Trophoblast cell (in vitro differentiated cells and primary cell): ENCODE measurements at regions not wholly inside any gene's neighbourhood (a gene's known extent, or its start where the extent isn't known, plus 50 kb on each side); places are given as distances from the start of the nearest gene placed in this dataset.

Source experiments
- DNase-seq, 2 donors: peaks; one replicate each; pipeline ENCODE4 v3.0.0-alpha.2; 2016
- H2AFZ ChIP-seq: 2 replicates; pipeline ENCODE4 v1.6.1; 2013; ENCODE audit warnings: low read length, moderate library complexity, mild to moderate bottlenecking; ENCODE audit not compliant: insufficient read depth, poor library complexity
- H2AK5ac ChIP-seq: 2 replicates; pipeline ENCODE4 v1.6.1; 2013; ENCODE audit warnings: mild to moderate bottlenecking, low read length
- H2BK120ac ChIP-seq: 2 replicates; pipeline ENCODE4 v1.6.1; 2013; ENCODE audit warnings: low read length, mild to moderate bottlenecking, moderate library complexity; ENCODE audit not compliant: insufficient read depth, poor library complexity
- H2BK12ac ChIP-seq: 2 replicates; pipeline ENCODE4 v1.6.1; 2013; ENCODE audit warnings: mild to moderate bottlenecking, low read length, moderate library complexity
- H2BK5ac ChIP-seq: 2 replicates; pipeline ENCODE4 v1.6.1; 2013; ENCODE audit warnings: low read length, low read depth, moderate library complexity, mild to moderate bottlenecking; ENCODE audit not compliant: poor library complexity
- H3K14ac ChIP-seq: 2 replicates; pipeline ENCODE4 v1.6.1; 2013; ENCODE audit warnings: mild to moderate bottlenecking, low read length
- H3K18ac ChIP-seq: 2 replicates; pipeline ENCODE4 v1.6.1; 2013; ENCODE audit warnings: mild to moderate bottlenecking, low read length
- H3K23ac ChIP-seq: 2 replicates; pipeline ENCODE4 v1.6.1; 2013; ENCODE audit warnings: low read length
- H3K27ac ChIP-seq: 2 replicates; pipeline ENCODE4 v1.5.1; 2013; ENCODE audit warnings: low read depth, mild to moderate bottlenecking, inconsistent platforms, low read length, moderate library complexity
- H3K27me3 ChIP-seq: 2 replicates; pipeline ENCODE4 v1.6.1; 2013; ENCODE audit warnings: inconsistent platforms, mild to moderate bottlenecking, low read length, moderate library complexity; ENCODE audit not compliant: insufficient read depth
- H3K36me3 ChIP-seq, 2 experiments: 1 replicate in 1 of 2; 2 replicates in 1 of 2; pipeline ENCODE4 v1.6.1; 2013; ENCODE audit warnings: low read length in 2 of 2, mild to moderate bottlenecking in 2 of 2, moderate library complexity in 1 of 2; ENCODE audit not compliant: insufficient read depth in 2 of 2, control insufficient read depth in 1 of 2
- H3K4ac ChIP-seq: 2 replicates; pipeline ENCODE4 v1.6.1; 2013; ENCODE audit warnings: low read depth, mild to moderate bottlenecking, low read length, moderate library complexity
- H3K4me1 ChIP-seq, 2 experiments: 1 replicate in 1 of 2; 2 replicates in 1 of 2; pipeline ENCODE4 v1.6.1; 2013; ENCODE audit warnings: low read length in 2 of 2, mild to moderate bottlenecking in 2 of 2, moderate library complexity in 1 of 2; ENCODE audit not compliant: insufficient read depth in 2 of 2, control insufficient read depth in 1 of 2
- H3K4me2 ChIP-seq: 2 replicates; pipeline ENCODE4 v1.6.1; 2013; ENCODE audit warnings: inconsistent platforms, mild to moderate bottlenecking, low read length, moderate library complexity
- H3K4me3 ChIP-seq: 2 replicates; pipeline ENCODE4 v1.5.1; 2013; ENCODE audit warnings: mild to moderate bottlenecking, low read depth, low read length, inconsistent platforms
- H3K79me1 ChIP-seq: one replicate; pipeline ENCODE4 v1.6.1; 2013; ENCODE audit warnings: low read length
- H3K79me2 ChIP-seq: 2 replicates; pipeline ENCODE4 v1.6.1; 2013; ENCODE audit warnings: low read length, mild to moderate bottlenecking; ENCODE audit not compliant: control insufficient read depth, insufficient read depth, poor library complexity
- H3K9ac ChIP-seq: 2 replicates; pipeline ENCODE4 v1.6.1; 2013; ENCODE audit warnings: mild to moderate bottlenecking, low read length
- H3K9me3 ChIP-seq: 2 replicates; pipeline ENCODE4 v1.6.1; 2013; ENCODE audit warnings: low read depth, mild to moderate bottlenecking, control low read depth, inconsistent platforms, low read length; ENCODE audit not compliant: insufficient read depth
- H4K12ac ChIP-seq: 2 replicates; pipeline ENCODE4 v1.6.1; 2013; ENCODE audit warnings: low read depth, mild to moderate bottlenecking, low read length, moderate library complexity
- H4K8ac ChIP-seq: 2 replicates; pipeline ENCODE4 v1.6.1; 2013; ENCODE audit warnings: low read depth, mild to moderate bottlenecking, low read length, moderate library complexity
- H4K91ac ChIP-seq: one replicate; pipeline ENCODE4 v1.6.1; 2013; ENCODE audit warnings: low read depth, mild to moderate bottlenecking, low read length, moderate library complexity
- WGBS: extraction: QIAGEN DNeasy Blood & Tissue Kit; methylation state at CpG from one replicate; pipeline ENCODE4 v1.1.7; 2013; ENCODE audit warnings: missing lambda C conversion rate; ENCODE audit not compliant: insufficient read length, insufficient coverage; ENCODE audit errors: extremely low coverage; 5-methylcytosine and 5-hydroxymethylcytosine counted together

DNA sequence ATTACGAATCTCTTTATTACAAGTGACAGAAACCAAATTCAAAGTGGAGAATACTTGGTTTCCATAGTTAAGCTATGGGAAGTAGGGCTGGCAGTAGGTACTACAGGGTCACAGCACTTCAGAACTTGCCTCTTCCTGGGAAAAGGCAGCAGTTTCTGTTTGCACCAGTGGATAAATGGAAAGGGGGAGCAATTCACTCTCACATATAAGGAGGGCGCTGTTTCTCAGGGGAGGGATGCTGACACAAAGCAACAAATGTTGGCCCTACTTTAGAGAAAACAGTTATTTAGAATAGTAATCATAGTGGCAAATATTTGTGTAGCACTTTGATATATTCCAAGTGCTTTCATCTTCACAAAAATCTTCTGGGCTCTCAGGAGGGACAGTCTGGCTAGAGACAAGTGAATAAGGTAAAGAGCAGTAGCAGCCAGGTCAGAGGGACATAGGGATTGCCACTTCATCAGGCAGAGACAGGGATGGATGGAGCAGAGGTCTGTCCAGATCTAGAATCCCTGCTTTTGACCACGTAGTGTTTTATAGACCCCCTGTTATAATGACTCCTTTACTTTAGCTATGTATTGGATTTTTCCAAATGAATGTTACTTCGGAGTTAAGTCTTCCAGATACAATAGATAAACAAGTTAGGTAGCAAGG lies 554.8 kb upstream of the SGCD start:
- no peaks in the 10 kb centered on the region for H3K36me3 ChIP-seq
- H2BK5ac ChIP-seq, result no peak overlapping the region
- no peak overlapping the region for H3K18ac ChIP-seq
- no peaks in the 10 kb centered on the region for H3K4me1 ChIP-seq
- no peak overlapping the region for H3K27ac ChIP-seq
- H3K4ac ChIP-seq, result no peak overlapping the region
- H3K4me2 ChIP-seq, result no peak overlapping the region
- H3K79me1 ChIP-seq, result no peaks in the 10 kb centered on the region
- H3K9me3 ChIP-seq, result no peaks in the 10 kb centered on the region
- no peak overlapping the region for H2AFZ ChIP-seq
- H2BK12ac ChIP-seq, result no peak overlapping the region
- H4K8ac ChIP-seq, result no peak overlapping the region
- DNase-seq, result no peak
- H2AK5ac ChIP-seq, result no peak overlapping the region
- H3K79me2 ChIP-seq, result no peaks in the 10 kb centered on the region
- WGBS, result no CpG with 5 or more reads among the region's 4 CpGs
- no peak overlapping the region for H3K14ac ChIP-seq
- no peak overlapping the region for H4K91ac ChIP-seq
- no peak overlapping the region for H3K9ac ChIP-seq
- H3K27me3 ChIP-seq, result no peaks in the 10 kb centered on the region
- no peak overlapping the region for H4K12ac ChIP-seq
- H3K23ac ChIP-seq, result no peak overlapping the region
- no peak overlapping the region for H3K4me3 ChIP-seq
- H2BK120ac ChIP-seq, result no peak overlapping the region

DNA sequence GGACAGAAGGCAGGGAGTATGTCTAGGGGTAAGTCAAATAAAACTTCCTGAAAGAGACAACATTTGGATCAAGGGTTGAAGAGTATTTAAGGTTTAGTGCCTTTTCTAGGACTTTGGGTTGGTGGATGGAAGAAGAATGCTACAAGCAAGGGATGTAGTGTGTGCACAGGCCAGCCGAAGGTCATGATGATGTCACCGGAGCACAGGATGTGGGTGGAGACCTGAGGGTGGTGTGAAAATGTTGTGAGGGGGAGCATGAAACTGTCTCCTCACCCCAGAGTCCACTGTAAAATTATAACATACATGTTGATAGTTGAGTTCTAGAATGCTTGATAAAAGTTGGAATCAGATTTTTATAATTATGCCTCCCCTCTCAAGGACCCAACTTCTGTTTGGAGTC lies 553.3 kb upstream of the SGCD start:
- Histone ChIP-seq H3K4me3 (no peak overlapping the region), H2BK5ac (no peak overlapping the region), H3K4me1 (no peaks in the 10 kb centered on the region), H3K23ac (no peak overlapping the region), H2AFZ (no peak overlapping the region), H2AK5ac (no peak overlapping the region), H3K79me2 (no peaks in the 10 kb centered on the region), H3K9ac (no peak overlapping the region), H3K18ac (no peak overlapping the region), H4K91ac (no peak overlapping the region), H3K27ac (no peak overlapping the region), H4K12ac (no peak overlapping the region), H3K4ac (no peak overlapping the region), H3K4me2 (no peak overlapping the region), H3K14ac (no peak overlapping the region), H4K8ac (no peak overlapping the region), H3K79me1 (no peaks in the 10 kb centered on the region), H3K27me3 (no peaks in the 10 kb centered on the region), H3K36me3 (no peaks in the 10 kb centered on the region), H3K9me3 (no peaks in the 10 kb centered on the region), H2BK120ac (no peak overlapping the region), H2BK12ac (no peak overlapping the region)
- no peak for DNase-seq
- no CpG with 5 or more reads among the region's 2 CpGs for WGBS

DNA sequence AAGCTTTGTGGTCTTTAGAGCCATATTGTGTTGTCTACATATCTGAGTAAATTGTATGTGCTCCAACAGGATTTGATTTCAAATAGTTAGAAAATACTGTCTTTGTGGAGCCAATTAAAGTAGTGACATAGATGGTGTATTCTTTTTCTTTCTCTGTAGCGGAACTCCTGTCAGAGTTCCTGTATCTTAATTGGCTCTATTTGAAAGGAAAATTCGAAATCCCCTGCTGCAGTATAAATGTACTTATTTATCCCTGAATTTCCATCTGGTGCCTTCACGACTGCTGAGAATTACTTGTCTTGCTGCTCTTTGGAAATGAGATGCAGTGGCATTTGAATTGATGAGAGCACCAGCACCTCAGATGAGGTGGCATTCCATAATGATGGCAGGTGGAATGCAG lies 546.7 kb upstream of the SGCD start:
- Histone ChIP-seq H3K4me2 (no peak overlapping the region), H2BK12ac (no peak overlapping the region), H3K27me3 (no peaks in the 10 kb centered on the region), H3K18ac (no peak overlapping the region), H3K4me1 (no peaks in the 10 kb centered on the region), H3K9me3 (peaks cover 1% of the 10 kb centered on the region), H4K12ac (no peak overlapping the region), H3K9ac (no peak overlapping the region), H4K8ac (no peak overlapping the region), H2BK120ac (no peak overlapping the region), H2AK5ac (no peak overlapping the region), H3K27ac (no peak overlapping the region), H3K14ac (no peak overlapping the region), H3K4ac (no peak overlapping the region), H3K79me1 (no peaks in the 10 kb centered on the region), H2BK5ac (no peak overlapping the region), H4K91ac (no peak overlapping the region), H3K36me3 (no peaks in the 10 kb centered on the region), H3K79me2 (no peaks in the 10 kb centered on the region), H3K23ac (no peak overlapping the region), H2AFZ (no peak overlapping the region), H3K4me3 (no peak overlapping the region)
- WGBS, result no CpG with 5 or more reads among the region's 3 CpGs
- no peak for DNase-seq

DNA sequence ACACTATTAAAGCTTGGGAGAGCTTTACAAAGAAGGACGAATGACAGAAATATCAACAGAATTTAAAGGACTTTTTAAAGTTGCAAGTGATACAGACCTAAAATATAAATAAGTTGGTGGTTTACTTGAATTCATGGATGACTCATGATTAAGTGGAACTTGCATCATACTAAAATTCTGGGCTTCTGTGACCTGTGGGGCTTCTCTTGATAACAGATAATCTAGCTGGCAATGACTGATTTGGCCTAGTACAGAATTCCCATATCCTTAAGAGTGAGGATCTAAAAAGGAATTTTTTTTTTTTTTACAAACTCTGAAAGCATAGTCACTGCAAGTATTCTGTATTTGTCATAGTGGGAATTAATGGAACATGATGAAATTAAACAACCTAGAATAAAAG lies 543.7 kb upstream of the SGCD start:
- Histone ChIP-seq H4K8ac (no peak overlapping the region), H3K4me1 (no peaks in the 10 kb centered on the region), H2AFZ (no peak overlapping the region), H3K36me3 (no peaks in the 10 kb centered on the region), H3K79me1 (no peaks in the 10 kb centered on the region), H2BK5ac (no peak overlapping the region), H3K27ac (no peak overlapping the region), H3K79me2 (no peaks in the 10 kb centered on the region), H4K91ac (no peak overlapping the region), H3K23ac (no peak overlapping the region), H3K4me3 (no peak overlapping the region), H3K4me2 (no peak overlapping the region), H3K9ac (no peak overlapping the region), H3K4ac (no peak overlapping the region), H3K18ac (no peak overlapping the region), H3K14ac (no peak overlapping the region), H2BK12ac (no peak overlapping the region), H2AK5ac (no peak overlapping the region), H3K27me3 (no peaks in the 10 kb centered on the region), H4K12ac (no peak overlapping the region), H2BK120ac (no peak overlapping the region), H3K9me3 (peaks cover 1% of the 10 kb centered on the region)
- WGBS, result no CpG with 5 or more reads among the region's 1 CpG
- DNase-seq, result no peak
